ENCODE measurements at regions not wholly inside any gene's neighbourhood (a gene's known extent, or its start where the extent isn't known, plus 50 kb on each side); places are given as distances from the start of the nearest gene placed in this dataset.

GRCh38 chr2:212686285-212686895, 147.8 kb upstream of the ERBB4 start:
- no peaks in the 10 kb centered on the region for H3K79me2 ChIP-seq (ENCODE audit: insufficient read depth, low read length)
- no peak overlapping the region for H4K5ac ChIP-seq (ENCODE audit: insufficient read length, low read depth, low read length)
- no peak overlapping the region for H2AFZ ChIP-seq (ENCODE audit: low read length)
- no peaks in the 10 kb centered on the region for H3K9me3 ChIP-seq (ENCODE audit: control insufficient read depth, low read depth, low read length)
- no peak overlapping the region for H4K8ac ChIP-seq (replicated peaks; ENCODE audit: insufficient read length, low read depth, low read length)
- H2AK5ac ChIP-seq (ENCODE audit: insufficient read length, low read length) = no peak overlapping the region
- H3K27me3 ChIP-seq (ENCODE audit: insufficient read depth, low read length) = no peaks in the 10 kb centered on the region
- no peak overlapping the region for H3K4me2 ChIP-seq (ENCODE audit: insufficient read depth, insufficient read length, low read length)
- H3K18ac ChIP-seq (ENCODE audit: insufficient read length, low read depth, low read length) = no peak overlapping the region
- H3K4me1 Mint-ChIP-seq = peaks cover 0 to 2% of the 10 kb centered on the region in 2 experiments; a peak in 2 of 4 replicates
- H2BK15ac ChIP-seq (ENCODE audit: low read depth, low read length) = no peak overlapping the region
- no peak overlapping the region for H2BK120ac ChIP-seq (ENCODE audit: low read depth, low read length, poor library complexity, severe bottlenecking)
- H3K9me3 Mint-ChIP-seq = no peaks in the 10 kb centered on the region
- peak; percentile 92 for TF ChIP-seq CTCF (conservative IDR thresholded peaks at IDR 0.05)
- H3K14ac ChIP-seq (ENCODE audit: insufficient read depth, low read length) = no peak overlapping the region
- no peak overlapping the region for H3K4ac ChIP-seq (ENCODE audit: low read depth, low read length)
- H3K27ac Mint-ChIP-seq = no peak overlapping the region
- H3K36me3 Mint-ChIP-seq (ENCODE audit: insufficient read depth in 1 of 3, low read depth in 3 of 3) = no peaks in the 10 kb centered on the region
- peak; percentile 39 for DNase-seq
- no peak overlapping the region for H3K27ac ChIP-seq (ENCODE audit: insufficient read length, low read depth, low read length)
- no peak overlapping the region for H3K4me3 Mint-ChIP-seq
- H3K27me3 Mint-ChIP-seq (ENCODE audit: low read depth) = no peaks in the 10 kb centered on the region
- H3K56ac ChIP-seq (ENCODE audit: insufficient read length, low read depth, low read length) = no peak overlapping the region
- H3K23ac ChIP-seq (ENCODE audit: insufficient read length, low read depth, low read length) = no peak overlapping the region
- no peak overlapping the region for H3K9ac ChIP-seq (ENCODE audit: extremely low read depth, insufficient read length, low read length)
- no peaks in the 10 kb centered on the region for H3K79me1 ChIP-seq (ENCODE audit: insufficient read depth, low read depth, low read length, poor library complexity, severe bottlenecking)
- no peaks in the 10 kb centered on the region for H3K23me2 ChIP-seq (ENCODE audit: insufficient read length, low read depth, low read length, poor library complexity, severe bottlenecking)
- H2BK5ac ChIP-seq (ENCODE audit: insufficient read length, low read length) = no peak overlapping the region
- no CpG with 5 or more reads among the region's 10 CpGs for WGBS (ENCODE audit: extremely low coverage, insufficient read length, low lambda C conversion rate)
- H4K20me1 ChIP-seq (ENCODE audit: control insufficient read depth, insufficient read depth, insufficient read length) = no peaks in the 10 kb centered on the region
- no peak overlapping the region for H4K91ac ChIP-seq (ENCODE audit: insufficient read length, low read depth, low read length)
- no peak overlapping the region for H2BK12ac ChIP-seq (ENCODE audit: insufficient read length, low read depth, low read length)
- no peaks in the 10 kb centered on the region for H3K4me1 ChIP-seq (ENCODE audit: insufficient read depth, low read length)
- no peak overlapping the region for H2BK20ac ChIP-seq (ENCODE audit: low read depth, low read length, poor library complexity, severe bottlenecking)
- no peak overlapping the region for H3T11ph ChIP-seq (ENCODE audit: low read length)
